ENCODE measurements at regions not wholly inside any gene's neighbourhood (a gene's known extent, or its start where the extent isn't known, plus 50 kb on each side); places are given as distances from the start of the nearest gene placed in this dataset.

DNA sequence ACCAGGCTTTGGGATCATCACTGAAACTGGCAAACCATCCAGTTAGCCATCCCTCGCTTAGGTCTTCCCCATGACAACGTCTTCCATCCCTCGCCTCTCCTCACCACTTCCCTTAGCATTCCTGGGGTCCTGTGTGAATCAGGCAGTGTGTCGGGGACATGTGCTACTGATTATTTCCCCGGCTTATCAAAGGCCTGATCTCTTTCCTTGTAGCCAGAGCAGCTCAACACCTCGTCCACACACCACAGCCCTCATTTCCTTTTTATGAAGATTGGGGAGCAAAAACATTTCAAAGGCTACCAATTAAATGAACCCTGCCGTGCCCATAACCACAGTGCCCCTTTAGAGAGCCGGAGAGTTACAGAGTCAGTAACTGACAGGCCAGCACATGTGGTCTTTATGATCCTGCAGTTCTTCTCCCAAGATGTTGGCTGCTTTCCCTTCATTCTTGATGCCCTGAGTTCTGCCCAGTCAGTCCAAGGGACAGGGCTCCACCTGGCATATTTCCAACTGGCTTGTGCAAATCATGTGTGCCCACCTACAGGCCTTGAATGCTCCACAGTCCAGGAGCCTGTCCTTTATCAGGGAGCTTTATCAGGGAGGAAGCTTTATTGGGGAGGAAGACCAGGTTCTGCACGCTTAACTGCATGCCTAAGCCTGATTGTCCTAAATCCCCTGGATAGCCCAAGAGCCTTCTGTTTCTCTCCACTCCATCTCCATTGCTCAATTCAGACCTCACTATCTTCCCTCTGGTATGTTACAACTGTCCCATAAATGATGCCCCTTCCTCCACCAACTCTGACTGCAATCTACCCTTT is 343.1 kb downstream of the CYRIA start:
- Mint-ChIP-seq H3K27ac (no peak overlapping the region), H3K9me3 (no peaks in the 10 kb centered on the region), H3K36me3 (no peaks in the 10 kb centered on the region), H3K4me3 (no peak overlapping the region), H3K4me1 (ENCODE audit: low read depth in 2 of 2) (peaks cover 0 to 4% of the 10 kb centered on the region in 2 donors), H3K27me3 (peaks cover 3 to 6% of the 10 kb centered on the region in 2 donors)
- no peak for ATAC-seq
- no peak for DNase-seq (ENCODE audit: low spot score)

DNA sequence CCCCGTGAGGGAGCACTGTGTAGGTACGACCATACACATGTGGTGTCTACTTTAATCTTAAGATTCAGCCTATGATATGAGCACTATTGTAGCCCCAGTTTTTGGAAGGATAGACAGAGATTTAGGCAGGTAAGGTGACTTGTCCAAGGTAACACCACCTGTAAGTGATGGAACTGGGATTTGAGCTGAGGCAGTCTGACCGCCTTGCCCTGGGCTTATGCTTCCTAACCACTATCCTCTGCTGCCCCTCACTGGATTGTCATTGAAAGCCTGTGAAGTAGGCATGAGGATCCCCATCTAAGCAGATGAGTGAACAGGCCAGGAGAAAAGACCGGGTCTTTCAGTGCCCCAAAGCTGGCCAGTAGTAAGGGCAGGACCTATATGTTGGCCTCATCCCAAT is 343.8 kb downstream of the CYRIA start:
- no peaks in the 10 kb centered on the region for H3K36me3 Mint-ChIP-seq
- H3K4me3 Mint-ChIP-seq, result no peak overlapping the region
- H3K27ac Mint-ChIP-seq, result no peak overlapping the region
- peaks cover 3 to 6% of the 10 kb centered on the region in 2 donors for H3K27me3 Mint-ChIP-seq
- DNase-seq (ENCODE audit: low spot score) (no peak), ATAC-seq (no peak)
- no peaks in the 10 kb centered on the region for H3K9me3 Mint-ChIP-seq
- H3K4me1 Mint-ChIP-seq (ENCODE audit: low read depth in 2 of 2), result peaks cover 0 to 4% of the 10 kb centered on the region in 2 donors

DNA sequence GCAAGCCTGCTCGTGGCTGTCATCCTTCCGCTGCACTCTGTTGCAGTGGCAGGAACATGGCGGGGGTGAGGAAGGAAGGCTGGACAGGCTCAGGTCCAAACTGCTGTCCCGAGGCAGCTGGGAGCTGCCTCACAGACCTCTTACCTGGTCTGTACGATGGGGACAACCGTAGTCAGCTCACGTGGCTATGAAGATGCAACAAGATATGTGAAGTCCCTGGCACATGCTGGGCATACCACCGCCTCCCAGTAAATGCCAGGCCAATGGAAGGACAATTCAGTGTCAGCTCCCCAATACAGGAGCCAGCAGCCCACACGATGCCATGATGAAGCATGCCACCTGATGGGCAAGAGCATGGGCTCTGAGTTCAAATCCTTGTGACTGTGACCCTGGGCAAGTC is 344.4 kb downstream of the CYRIA start:
- DNase-seq (ENCODE audit: low spot score) (no peak), ATAC-seq (no peak)
- H3K4me3 Mint-ChIP-seq, result no peak overlapping the region
- H3K9me3 Mint-ChIP-seq, result no peaks in the 10 kb centered on the region
- H3K4me1 Mint-ChIP-seq (ENCODE audit: low read depth in 2 of 2), result peaks cover 0 to 4% of the 10 kb centered on the region in 2 donors
- no peaks in the 10 kb centered on the region for H3K36me3 Mint-ChIP-seq
- peaks cover 3 to 6% of the 10 kb centered on the region in 2 donors for H3K27me3 Mint-ChIP-seq
- no peak overlapping the region for H3K27ac Mint-ChIP-seq

DNA sequence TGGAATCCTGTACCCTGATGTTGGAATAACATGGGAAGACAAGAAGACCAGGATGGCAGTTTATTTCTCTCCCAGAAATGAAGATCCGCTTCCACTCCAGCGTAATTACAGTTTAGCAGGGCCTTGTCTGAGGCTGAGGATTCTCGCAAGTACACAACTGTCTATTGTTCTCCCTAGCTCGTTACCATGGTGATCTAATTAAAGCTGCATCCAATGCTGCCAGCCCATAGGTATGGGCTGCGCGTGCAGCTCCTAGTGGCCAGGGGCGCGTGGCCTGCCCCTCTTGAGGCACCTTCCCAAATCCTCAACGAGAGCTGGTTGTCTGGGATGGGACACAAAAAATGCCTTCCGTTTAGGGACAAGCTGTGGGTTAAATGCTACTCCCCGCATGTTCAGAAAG is 344.9 kb downstream of the CYRIA start:
- ATAC-seq, result no peak
- Mint-ChIP-seq H3K27ac (no peak overlapping the region), H3K4me1 (ENCODE audit: low read depth in 2 of 2) (peaks cover 0 to 4% of the 10 kb centered on the region in 2 donors), H3K27me3 (peaks cover 3 to 6% of the 10 kb centered on the region in 2 donors), H3K36me3 (no peaks in the 10 kb centered on the region), H3K4me3 (no peak overlapping the region), H3K9me3 (no peaks in the 10 kb centered on the region)
- no peak for DNase-seq (ENCODE audit: low spot score)

DNA sequence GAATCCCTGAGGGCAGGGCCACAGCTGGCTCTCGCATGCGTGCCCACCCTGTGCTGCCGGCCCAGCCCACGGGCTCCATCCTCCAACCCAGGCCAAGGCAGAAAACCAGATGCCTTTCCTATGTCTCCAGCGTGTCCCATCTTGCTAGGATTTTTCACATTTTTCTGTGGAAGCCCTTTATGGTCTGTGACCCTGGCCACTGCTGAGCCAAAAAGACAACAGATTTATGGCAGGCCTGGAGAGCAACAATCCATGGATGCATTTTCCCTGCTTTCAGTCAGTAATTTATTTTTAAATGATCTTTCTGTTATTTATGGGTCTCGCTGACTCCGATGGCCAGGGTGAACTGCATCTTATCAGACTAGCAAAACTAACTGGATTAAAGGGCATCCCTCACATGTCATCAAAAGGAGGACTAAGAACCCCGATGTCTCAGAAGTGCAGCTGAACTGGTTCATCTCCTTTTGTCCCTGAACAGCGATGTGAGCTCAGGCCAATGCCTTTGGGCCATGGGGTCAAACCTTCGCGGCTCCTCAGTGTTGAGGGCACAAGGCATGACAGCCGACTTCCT is 346.0 kb downstream of the CYRIA start:
- Mint-ChIP-seq H3K27ac (no peak overlapping the region), H3K27me3 (peaks cover under 1 to 3% of the 10 kb centered on the region in 2 donors), H3K9me3 (no peaks in the 10 kb centered on the region), H3K4me3 (no peak overlapping the region), H3K36me3 (no peaks in the 10 kb centered on the region), H3K4me1 (ENCODE audit: low read depth in 2 of 2) (peaks cover 0 to 4% of the 10 kb centered on the region in 2 donors)
- ATAC-seq (no peak), DNase-seq (ENCODE audit: low spot score) (no peak)

DNA sequence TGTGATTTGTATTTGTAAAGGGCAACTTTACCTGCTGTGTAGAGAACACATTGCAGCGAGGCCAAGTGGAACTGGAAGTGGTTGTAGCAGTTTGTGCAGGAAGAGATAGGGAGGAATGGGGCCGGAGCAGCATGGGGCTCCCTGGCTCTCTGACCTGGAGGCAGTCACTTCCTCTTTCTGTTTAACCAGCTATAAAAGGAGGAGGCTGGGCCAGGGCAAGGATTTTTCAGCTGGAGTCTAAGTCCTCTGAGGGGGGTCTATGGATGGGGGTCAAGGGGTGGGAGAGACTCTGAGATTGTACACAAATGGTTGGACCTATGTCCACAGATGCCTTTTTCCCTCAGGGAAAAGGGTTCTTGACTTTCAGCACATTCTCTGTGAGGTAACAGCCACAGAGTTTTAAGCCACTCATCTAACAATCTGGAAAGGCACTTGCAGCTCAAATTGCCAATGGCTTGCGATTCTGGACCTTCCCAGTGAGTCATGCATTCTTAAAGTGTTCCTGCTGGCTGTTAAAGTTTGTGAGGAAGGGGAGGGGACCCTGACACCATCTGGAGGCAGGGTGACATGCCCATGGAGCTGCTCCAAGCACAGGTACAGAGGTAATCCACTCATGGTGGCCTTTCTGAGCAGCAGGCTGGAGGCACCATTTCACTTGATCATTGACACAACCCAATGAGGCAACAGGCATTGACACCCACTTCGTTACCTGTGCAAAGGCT is 347.0 kb downstream of the CYRIA start:
- peaks cover 5 to 9% of the 10 kb centered on the region in 2 donors for H3K27me3 Mint-ChIP-seq
- ATAC-seq, result no peak
- H3K36me3 Mint-ChIP-seq, result no peaks in the 10 kb centered on the region
- H3K4me1 Mint-ChIP-seq (ENCODE audit: low read depth in 2 of 2), result peaks cover 0 to 4% of the 10 kb centered on the region in 2 donors
- no peak for DNase-seq (ENCODE audit: low spot score)
- H3K4me3 Mint-ChIP-seq, result no peak overlapping the region
- H3K9me3 Mint-ChIP-seq, result no peaks in the 10 kb centered on the region
- H3K27ac Mint-ChIP-seq, result no peak overlapping the region

DNA sequence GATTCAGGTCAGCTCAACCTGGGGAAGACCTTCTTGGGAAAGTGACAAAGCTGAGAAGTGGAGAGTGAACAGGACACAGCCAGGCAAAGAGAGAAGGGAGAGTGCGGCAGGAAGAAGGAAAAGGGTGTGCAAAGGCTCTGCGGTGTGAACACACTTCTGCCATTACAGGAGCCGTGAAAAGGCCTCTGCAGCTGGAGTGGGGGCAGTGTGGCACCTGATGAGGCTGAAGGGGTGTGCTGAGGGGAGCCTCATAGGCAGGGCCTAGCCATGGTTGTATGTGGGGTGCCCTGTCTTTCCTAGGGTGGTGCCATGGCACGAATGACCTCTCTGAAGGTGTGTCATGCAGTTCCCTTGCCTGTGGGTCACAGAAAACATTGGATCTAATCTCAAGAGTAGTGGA is 347.6 kb downstream of the CYRIA start:
- H3K4me3 Mint-ChIP-seq, result no peak overlapping the region

DNA sequence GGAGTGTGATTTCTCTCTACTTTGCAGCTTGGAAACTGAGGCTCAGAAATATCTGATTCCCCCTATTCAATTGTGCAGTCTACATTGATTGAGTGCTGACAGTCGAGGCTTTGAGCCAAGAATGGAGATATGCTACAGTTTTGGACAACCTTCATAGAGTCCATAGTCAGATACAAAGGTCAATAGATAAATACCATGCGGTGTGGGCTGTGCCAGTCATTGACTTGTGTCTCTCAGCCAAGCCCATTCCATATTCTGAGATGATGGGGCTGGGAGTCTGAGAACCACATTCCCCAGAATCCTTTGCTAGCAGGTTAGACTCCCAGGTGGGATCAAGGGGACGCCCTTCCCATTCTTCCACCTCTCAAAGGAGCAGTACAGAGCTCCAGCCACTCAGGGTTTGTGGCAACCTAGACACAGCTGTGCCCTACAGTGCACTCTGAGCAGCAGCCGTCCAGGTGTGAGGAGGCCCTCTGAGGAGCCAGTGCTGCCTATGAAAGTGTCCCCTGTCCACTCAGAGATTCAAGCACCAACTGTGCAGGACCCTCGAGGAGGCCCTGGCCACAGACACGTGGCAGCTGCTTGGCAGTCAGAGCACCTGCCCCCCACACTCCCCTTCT is 348.3 kb downstream of the CYRIA start:
- ATAC-seq (peak in 1 of 2 donors; percentile 34), DNase-seq (ENCODE audit: low spot score) (no peak)
- Mint-ChIP-seq H3K4me1 (ENCODE audit: low read depth in 2 of 2) (peaks cover 0 to 4% of the 10 kb centered on the region in 2 donors), H3K9me3 (no peaks in the 10 kb centered on the region), H3K4me3 (no peak overlapping the region), H3K27ac (no peak overlapping the region), H3K36me3 (no peaks in the 10 kb centered on the region), H3K27me3 (peaks cover 6 to 17% of the 10 kb centered on the region in 2 donors)

More for the DNA sequence above, 347.6 kb downstream of the CYRIA start:
- H3K9me3 Mint-ChIP-seq, result no peaks in the 10 kb centered on the region
- H3K27me3 Mint-ChIP-seq, result peaks cover 5 to 13% of the 10 kb centered on the region in 2 donors
- no peak overlapping the region for H3K27ac Mint-ChIP-seq
- no peak for ATAC-seq
- DNase-seq (ENCODE audit: low spot score), result no peak
- H3K36me3 Mint-ChIP-seq, result no peaks in the 10 kb centered on the region
- H3K4me1 Mint-ChIP-seq (ENCODE audit: low read depth in 2 of 2), result peaks cover 0 to 4% of the 10 kb centered on the region in 2 donors

DNA sequence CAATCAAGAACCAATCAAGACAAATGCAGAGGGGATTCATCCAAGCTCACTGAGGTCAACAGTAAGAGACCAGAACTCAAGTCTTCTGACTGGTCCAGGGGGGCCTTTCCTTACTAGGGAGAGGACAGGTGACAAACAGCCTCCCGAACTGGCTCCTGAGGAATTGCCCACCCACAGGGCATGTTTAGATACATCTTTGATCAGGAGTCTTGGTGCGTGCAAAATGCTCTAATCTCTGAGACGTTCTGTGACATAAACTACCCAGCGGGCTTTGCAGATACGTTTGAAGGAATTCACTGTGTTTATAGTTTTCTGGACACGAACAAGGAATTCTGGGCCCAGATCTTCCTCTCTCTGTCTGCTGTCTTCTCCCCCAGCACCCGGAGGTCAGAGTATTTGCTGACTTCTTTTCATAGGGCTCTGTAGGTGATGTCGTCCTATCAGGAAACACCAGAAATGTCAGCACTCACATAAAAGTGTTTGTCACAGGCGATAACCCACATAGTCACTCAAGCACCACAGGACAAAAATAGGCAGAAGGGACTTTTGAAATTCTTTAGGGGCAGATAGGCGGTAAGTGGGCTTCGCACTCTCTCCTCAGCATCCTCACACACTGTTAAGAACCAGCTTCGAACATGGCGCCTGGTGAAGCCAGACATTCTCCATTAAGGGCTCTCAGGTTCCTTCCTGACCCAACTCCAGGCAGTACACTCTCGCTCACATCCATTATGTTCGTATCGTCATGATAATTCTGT is 349.0 kb downstream of the CYRIA start:
- no peak overlapping the region for H3K4me3 Mint-ChIP-seq
- no peak overlapping the region for H3K27ac Mint-ChIP-seq
- peaks cover 0 to 4% of the 10 kb centered on the region in 2 donors for H3K4me1 Mint-ChIP-seq (ENCODE audit: low read depth in 2 of 2)
- no peak for ATAC-seq
- H3K36me3 Mint-ChIP-seq, result no peaks in the 10 kb centered on the region
- H3K9me3 Mint-ChIP-seq, result no peaks in the 10 kb centered on the region
- DNase-seq (ENCODE audit: low spot score), result no peak
- peaks cover 9 to 21% of the 10 kb centered on the region in 2 donors for H3K27me3 Mint-ChIP-seq

DNA sequence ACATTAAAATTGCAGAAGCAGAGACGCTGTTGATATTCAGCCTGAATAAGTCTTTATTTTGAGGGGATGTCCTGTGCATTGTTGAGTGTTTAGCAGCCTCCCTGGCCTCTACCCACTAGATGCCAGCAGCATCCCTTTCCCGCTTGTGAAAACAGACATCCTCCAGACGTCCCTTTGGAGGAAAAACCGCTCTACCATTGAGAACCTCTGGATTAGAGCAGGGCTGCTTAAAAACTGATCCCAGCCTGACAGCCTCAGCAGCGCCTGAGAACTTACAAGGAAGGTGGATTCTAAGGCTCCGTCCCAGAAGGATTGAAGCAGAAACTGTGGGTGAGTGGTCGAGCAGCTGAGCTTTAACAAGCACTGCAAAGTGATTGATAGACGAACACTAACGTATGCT is 349.7 kb downstream of the CYRIA start:
- H3K9me3 Mint-ChIP-seq, result no peaks in the 10 kb centered on the region
- ATAC-seq (no peak), DNase-seq (ENCODE audit: low spot score) (no peak)
- no peaks in the 10 kb centered on the region for H3K36me3 Mint-ChIP-seq
- H3K27ac Mint-ChIP-seq, result no peak overlapping the region
- H3K4me1 Mint-ChIP-seq (ENCODE audit: low read depth in 2 of 2), result peaks cover 0 to 4% of the 10 kb centered on the region in 2 donors
- H3K4me3 Mint-ChIP-seq, result no peak overlapping the region
- H3K27me3 Mint-ChIP-seq, result peaks cover 9 to 21% of the 10 kb centered on the region in 2 donors

DNA sequence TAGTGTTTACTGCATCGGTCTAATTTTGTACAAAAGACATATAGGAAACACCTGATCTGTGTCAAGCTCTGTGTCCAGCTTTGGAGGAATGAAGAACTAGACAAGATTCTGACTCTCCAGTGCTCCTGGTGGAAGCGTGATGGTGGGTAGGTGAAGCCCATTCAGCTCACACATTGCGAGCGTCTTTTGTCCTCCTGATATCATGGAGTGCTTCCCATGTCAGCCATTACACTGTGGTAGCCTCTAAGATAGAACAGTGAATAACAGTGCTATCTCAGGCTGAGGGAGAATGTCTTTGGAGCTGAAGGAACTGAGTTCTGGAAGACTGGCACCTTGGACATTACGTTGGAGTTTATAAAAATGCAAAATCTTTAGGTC is 350.2 kb downstream of the CYRIA start:
- no peak for ATAC-seq
- no peak for DNase-seq (ENCODE audit: low spot score)
- peaks cover 9 to 21% of the 10 kb centered on the region in 2 donors for H3K27me3 Mint-ChIP-seq
- H3K9me3 Mint-ChIP-seq, result no peaks in the 10 kb centered on the region
- H3K4me1 Mint-ChIP-seq (ENCODE audit: low read depth in 2 of 2), result peaks cover 0 to 4% of the 10 kb centered on the region in 2 donors
- no peak overlapping the region for H3K4me3 Mint-ChIP-seq
- no peak overlapping the region for H3K27ac Mint-ChIP-seq
- H3K36me3 Mint-ChIP-seq, result no peaks in the 10 kb centered on the region

DNA sequence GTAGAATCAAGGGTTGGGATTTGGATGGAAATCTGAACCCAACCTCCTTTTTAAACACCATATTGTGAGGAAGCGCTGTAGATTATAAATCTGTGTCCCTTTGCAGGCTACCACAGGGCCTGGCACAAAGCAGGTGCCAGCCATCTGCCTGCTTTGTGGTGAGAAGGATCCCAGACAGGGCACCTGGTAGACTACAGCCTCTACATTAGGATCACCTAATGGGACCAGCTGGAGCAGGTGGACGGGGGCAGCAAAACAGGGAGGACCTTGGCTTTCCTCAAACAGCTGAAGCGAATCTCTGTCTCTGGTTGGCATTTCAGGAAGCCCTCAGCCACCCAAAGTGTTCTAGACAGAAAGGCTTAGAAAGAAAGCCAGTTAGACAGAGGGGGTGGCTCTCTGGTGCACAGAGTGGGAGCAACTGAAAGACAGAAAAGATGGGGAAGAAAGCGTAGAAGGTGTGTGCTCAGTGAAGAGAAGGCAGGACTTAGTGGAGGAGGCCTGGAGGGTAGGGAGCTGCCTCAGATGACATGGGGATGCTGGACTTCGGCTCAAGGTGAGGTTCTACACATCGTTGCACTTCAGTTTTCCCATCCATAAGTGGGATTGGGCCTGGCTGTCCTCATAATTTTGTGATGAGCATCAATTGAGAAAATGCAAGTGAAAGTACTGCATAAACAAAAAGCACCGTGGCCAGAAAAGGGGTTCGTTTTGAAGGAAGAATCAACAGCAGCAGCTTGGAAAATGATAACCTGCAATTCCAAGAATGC is 350.8 kb downstream of the CYRIA start:
- ATAC-seq, result no peak
- H3K27me3 Mint-ChIP-seq, result peaks cover 9 to 21% of the 10 kb centered on the region in 2 donors
- no peaks in the 10 kb centered on the region for H3K36me3 Mint-ChIP-seq
- no peak overlapping the region for H3K4me3 Mint-ChIP-seq
- no peaks in the 10 kb centered on the region for H3K9me3 Mint-ChIP-seq
- H3K27ac Mint-ChIP-seq, result no peak overlapping the region
- no peak for DNase-seq (ENCODE audit: low spot score)
- H3K4me1 Mint-ChIP-seq (ENCODE audit: low read depth in 2 of 2), result peaks cover 0 to 4% of the 10 kb centered on the region in 2 donors
